ENCODE measurements at regions not wholly inside any gene's neighbourhood (a gene's known extent, or its start where the extent isn't known, plus 50 kb on each side); places are given as distances from the start of the nearest gene placed in this dataset.
"Not testable (repeated sequence)": the region's sequence is repeated elsewhere in the genome, so short reads cannot be mapped to it uniquely, and the experiment has no call there.

DNA sequence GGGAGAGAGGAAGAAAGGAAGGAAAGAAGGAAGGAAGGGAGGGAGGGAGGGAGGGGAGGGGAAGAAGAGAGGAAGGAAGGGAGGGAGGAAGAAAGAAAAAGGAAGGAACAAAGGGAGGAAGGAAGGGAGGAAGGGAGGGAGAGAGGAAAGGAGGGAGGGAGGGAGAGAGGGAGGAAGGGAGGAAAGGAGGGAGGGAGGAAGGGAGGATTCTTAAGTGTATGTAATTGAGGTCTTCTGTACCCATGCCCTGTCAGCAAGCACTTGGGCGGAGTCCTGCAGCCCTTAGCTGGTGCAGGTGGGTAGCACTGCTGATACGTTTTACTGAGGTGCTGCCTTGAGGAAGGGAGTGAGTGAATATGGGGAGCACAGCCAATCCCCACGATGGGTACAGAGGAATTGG is 56.9 kb upstream of the RASD2 start:
- no peak for ATAC-seq (ENCODE audit: insufficient read depth, low FRiP score)
- 66 to 74% methylated on average over 3 of the region's 3 CpGs for WGBS, 2 donors
- TF ChIP-seq, protein P1, sequence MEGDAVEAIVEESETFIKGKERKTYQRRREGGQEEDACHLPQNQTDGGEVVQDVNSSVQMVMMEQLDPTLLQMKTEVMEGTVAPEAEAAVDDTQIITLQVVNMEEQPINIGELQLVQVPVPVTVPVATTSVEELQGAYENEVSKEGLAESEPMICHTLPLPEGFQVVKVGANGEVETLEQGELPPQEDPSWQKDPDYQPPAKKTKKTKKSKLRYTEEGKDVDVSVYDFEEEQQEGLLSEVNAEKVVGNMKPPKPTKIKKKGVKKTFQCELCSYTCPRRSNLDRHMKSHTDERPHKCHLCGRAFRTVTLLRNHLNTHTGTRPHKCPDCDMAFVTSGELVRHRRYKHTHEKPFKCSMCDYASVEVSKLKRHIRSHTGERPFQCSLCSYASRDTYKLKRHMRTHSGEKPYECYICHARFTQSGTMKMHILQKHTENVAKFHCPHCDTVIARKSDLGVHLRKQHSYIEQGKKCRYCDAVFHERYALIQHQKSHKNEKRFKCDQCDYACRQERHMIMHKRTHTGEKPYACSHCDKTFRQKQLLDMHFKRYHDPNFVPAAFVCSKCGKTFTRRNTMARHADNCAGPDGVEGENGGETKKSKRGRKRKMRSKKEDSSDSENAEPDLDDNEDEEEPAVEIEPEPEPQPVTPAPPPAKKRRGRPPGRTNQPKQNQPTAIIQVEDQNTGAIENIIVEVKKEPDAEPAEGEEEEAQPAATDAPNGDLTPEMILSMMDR (IDR thresholded peaks at IDR 0.05; ENCODE audit: control extremely low read depth, extremely low read depth) = no peak
- H3K9me3 ChIP-seq (ENCODE audit: control insufficient read depth in 4 of 4, insufficient read depth in 3 of 4, low read length in 3 of 4) = peaks cover 0 to 2% (median 0%) of the 10 kb centered on the region in 4 donors
- no peaks in the 10 kb centered on the region for H3K36me3 ChIP-seq (ENCODE audit: control insufficient read depth in 4 of 4, insufficient read depth in 4 of 4, low read length in 4 of 4)
- H3K9ac ChIP-seq (ENCODE audit: insufficient read depth in 1 of 2, low read length in 2 of 2) = no peak overlapping the region
- H3K27ac ChIP-seq (ENCODE audit: low read depth in 1 of 2, low read length in 1 of 2) = no peak overlapping the region
- H3K4me1 ChIP-seq (ENCODE audit: control insufficient read depth in 5 of 5, insufficient read depth in 5 of 5, low read length in 5 of 5) = peaks cover 0 to 29% (median 12%) of the 10 kb centered on the region in 5 donors
- H3K4me3 ChIP-seq = no peak overlapping the region
- no peak for DNase-seq
- no peaks in the 10 kb centered on the region for H3K27me3 ChIP-seq (ENCODE audit: control insufficient read depth in 3 of 3, insufficient read depth in 3 of 3, low read length in 2 of 3)

DNA sequence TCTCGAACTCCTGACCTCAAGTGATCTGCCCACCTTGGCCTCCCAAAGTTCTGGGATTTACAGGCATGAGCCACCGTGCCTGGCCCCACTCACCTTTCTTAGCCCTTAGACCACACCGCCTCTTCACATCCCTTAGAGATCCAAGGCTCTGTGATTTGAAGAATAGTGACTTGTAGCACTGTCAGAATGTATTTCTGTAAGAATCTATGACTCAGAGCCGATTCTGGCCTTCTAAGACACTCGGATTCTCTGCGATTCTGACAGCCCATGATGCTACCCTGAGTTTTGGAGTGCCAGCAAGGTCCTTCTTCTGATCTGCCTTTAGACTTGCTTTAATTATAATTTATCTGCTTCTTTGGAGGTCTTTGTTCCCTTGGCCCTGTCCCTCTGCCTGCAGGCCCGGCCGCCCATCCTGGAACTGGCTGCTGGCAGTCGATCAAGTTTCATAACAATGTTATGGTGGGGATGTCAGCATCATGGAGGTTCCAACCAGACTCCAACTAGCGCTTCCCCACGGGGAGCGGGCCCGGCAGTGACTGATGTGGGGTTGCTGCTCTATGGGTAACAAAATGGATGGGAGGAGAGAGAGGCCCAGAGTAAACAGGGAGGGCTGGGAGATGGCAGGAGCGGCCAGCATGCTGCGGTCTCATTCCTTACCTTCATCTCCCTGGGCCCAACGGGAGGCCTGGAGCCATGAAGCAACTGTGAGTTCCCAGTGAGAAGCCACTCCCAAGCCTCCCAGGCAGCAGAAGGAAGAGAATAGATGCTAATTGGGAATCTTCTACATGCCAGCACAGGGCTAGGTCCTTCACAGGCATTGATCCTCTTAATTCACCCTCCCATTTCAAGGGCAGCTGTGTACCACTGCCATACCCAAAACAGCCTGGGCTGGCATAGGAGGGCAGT is 55.7 kb upstream of the RASD2 start:
- DNase-seq (peak; percentile 45 to 72 (median 54)), ATAC-seq (ENCODE audit: insufficient read depth, low FRiP score) (no peak)
- H3K9ac ChIP-seq (ENCODE audit: insufficient read depth in 1 of 2, low read length in 2 of 2) = no peak overlapping the region
- TF ChIP-seq, protein P1 (IDR thresholded peaks at IDR 0.05; ENCODE audit: control extremely low read depth, extremely low read depth) = no peak
- H3K27me3 ChIP-seq (ENCODE audit: control insufficient read depth in 3 of 3, insufficient read depth in 3 of 3, low read length in 2 of 3) = no peaks in the 10 kb centered on the region
- no peaks in the 10 kb centered on the region for H3K36me3 ChIP-seq (ENCODE audit: control insufficient read depth in 4 of 4, insufficient read depth in 4 of 4, low read length in 4 of 4)
- WGBS, 2 donors = 85 to 92% methylated on average over 16 of the region's 16 CpGs
- H3K4me3 ChIP-seq = no peak overlapping the region
- no peak overlapping the region for H3K27ac ChIP-seq (ENCODE audit: low read depth in 1 of 2, low read length in 1 of 2)
- H3K9me3 ChIP-seq (ENCODE audit: control insufficient read depth in 4 of 4, insufficient read depth in 3 of 4, low read length in 3 of 4) = peaks cover 0 to 2% (median 0%) of the 10 kb centered on the region in 4 donors
- H3K4me1 ChIP-seq (ENCODE audit: control insufficient read depth in 5 of 5, insufficient read depth in 5 of 5, low read length in 5 of 5) = peaks cover 0 to 19% (median 10%) of the 10 kb centered on the region in 5 donors

DNA sequence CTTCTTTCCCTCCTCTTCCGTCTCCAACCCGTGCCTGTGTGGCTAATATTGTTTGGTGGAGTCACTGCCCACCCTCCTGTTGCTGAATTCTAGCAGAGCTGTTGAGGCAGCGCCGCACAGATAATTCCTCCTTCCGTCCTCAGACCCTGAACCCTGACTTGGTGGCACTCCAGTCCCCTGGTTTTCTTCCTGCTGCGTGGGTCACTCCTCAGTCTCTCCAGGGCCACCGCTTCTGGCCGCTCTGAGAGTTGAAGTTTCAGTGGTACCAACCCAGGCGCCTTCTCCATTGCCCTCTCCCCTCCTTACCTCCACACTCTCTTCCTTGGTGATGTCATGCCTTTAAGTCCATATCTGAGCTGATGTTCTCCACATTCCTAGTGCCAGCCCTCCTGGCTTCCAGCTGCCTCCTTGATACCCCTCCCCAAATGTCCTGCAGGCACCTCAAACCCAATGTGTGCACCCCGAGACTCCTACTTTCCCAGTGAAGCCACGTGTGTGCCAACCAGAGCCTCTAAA is 54.5 kb upstream of the RASD2 start:
- DNase-seq (no peak), ATAC-seq (ENCODE audit: insufficient read depth, low FRiP score) (no peak)
- Histone ChIP-seq H3K9ac (ENCODE audit: insufficient read depth in 1 of 2, low read length in 2 of 2) (no peak overlapping the region), H3K27ac (ENCODE audit: low read depth in 1 of 2, low read length in 1 of 2) (no peak overlapping the region), H3K4me3 (no peak overlapping the region), H3K4me1 (ENCODE audit: control insufficient read depth in 5 of 5, insufficient read depth in 5 of 5, low read length in 5 of 5) (peaks cover 0 to 13% (median 2%) of the 10 kb centered on the region in 5 donors), H3K36me3 (ENCODE audit: control insufficient read depth in 4 of 4, insufficient read depth in 4 of 4, low read length in 4 of 4) (no peaks in the 10 kb centered on the region), H3K27me3 (ENCODE audit: control insufficient read depth in 3 of 3, insufficient read depth in 3 of 3, low read length in 2 of 3) (no peaks in the 10 kb centered on the region), H3K9me3 (ENCODE audit: control insufficient read depth in 4 of 4, insufficient read depth in 3 of 4, low read length in 3 of 4) (peaks cover 0 to 2% (median 0%) of the 10 kb centered on the region in 4 donors)
- TF ChIP-seq, protein P1 (IDR thresholded peaks at IDR 0.05; ENCODE audit: control extremely low read depth, extremely low read depth) = no peak
- WGBS, 2 donors = 89 to 92% methylated on average over 11 of the region's 11 CpGs

- not testable (repeated sequence) for H3K4me3 ChIP-seq; DNase-seq; H3K9me3 ChIP-seq (ENCODE audit: control insufficient read depth in 4 of 4, insufficient read depth in 3 of 4, low read length in 3 of 4); H3K27me3 ChIP-seq (ENCODE audit: control insufficient read depth in 3 of 3, insufficient read depth in 3 of 3, low read length in 2 of 3); H3K27ac ChIP-seq (ENCODE audit: low read depth in 1 of 2, low read length in 1 of 2); H3K36me3 ChIP-seq (ENCODE audit: control insufficient read depth in 4 of 4, insufficient read depth in 4 of 4, low read length in 4 of 4); ATAC-seq (ENCODE audit: insufficient read depth, low FRiP score); H3K9ac ChIP-seq (ENCODE audit: insufficient read depth in 1 of 2, low read length in 2 of 2)
- 95% methylated on average over 1 of the region's 1 CpG for WGBS, 2 donors
- H3K4me1 ChIP-seq (ENCODE audit: control insufficient read depth in 5 of 5, insufficient read depth in 5 of 5, low read length in 5 of 5) = peaks cover 0 to 11% (median 0%) of the 10 kb centered on the region in 5 donors
These were observed 53.0 kb upstream of the RASD2 start for GRCh38 chr22:35487623-35488022.

Measured in lung (tissue), 11 donors.